ENCODE measurements at regions not wholly inside any gene's neighbourhood (a gene's known extent, or its start where the extent isn't known, plus 50 kb on each side); places are given as distances from the start of the nearest gene placed in this dataset.

- no peak for DNase-seq
Observed at GRCh38 chr9:111193095-111193494, 136.9 kb downstream of the OR2K2 start.

- DNase-seq: no peak
Observed at GRCh38 chr9:111192650-111193049, 137.4 kb downstream of the OR2K2 start.

- DNase-seq: no peak
Observed at GRCh38 chr9:111190347-111190746, 139.7 kb downstream of the OR2K2 start.

GRCh38 chr9:111187376-111187775 is 142.6 kb downstream of the OR2K2 start:
- no peak for DNase-seq

GRCh38 chr9:111186021-111186530 is 143.9 kb downstream of the OR2K2 start:
- DNase-seq: no peak

- DNase-seq: no peak
Observed at GRCh38 chr9:111180811-111181210, 142.5 kb upstream of the LPAR1 start.

- DNase-seq: no peak
Observed at GRCh38 chr9:111179577-111179976, 141.3 kb upstream of the LPAR1 start.

GRCh38 chr9:111178331-111179055 is 140.2 kb upstream of the LPAR1 start:
- DNase-seq: peak; percentile 62

- no peak for DNase-seq
Observed at GRCh38 chr9:111176511-111176910, 138.2 kb upstream of the LPAR1 start.

GRCh38 chr9:111175350-111175749 is 137.1 kb upstream of the LPAR1 start:
- DNase-seq: no peak

- DNase-seq: no peak
Observed at GRCh38 chr9:111167341-111167740, 129.1 kb upstream of the LPAR1 start.

- no peak for DNase-seq
Observed at GRCh38 chr9:111163716-111164389, 125.6 kb upstream of the LPAR1 start.

GRCh38 chr9:111162026-111162425 is 123.8 kb upstream of the LPAR1 start:
- no peak for DNase-seq

GRCh38 chr9:111161015-111161415 is 122.7 kb upstream of the LPAR1 start:
- DNase-seq: no peak

GRCh38 chr9:111158999-111159398 is 120.7 kb upstream of the LPAR1 start:
- DNase-seq: no peak

- no peak for DNase-seq
Observed at GRCh38 chr9:111158363-111158762, 120.1 kb upstream of the LPAR1 start.

GRCh38 chr9:111154081-111154562 is 115.9 kb upstream of the LPAR1 start:
- no peak for DNase-seq

GRCh38 chr9:111152614-111153406 is 114.5 kb upstream of the LPAR1 start:
- no peak for DNase-seq

- no peak for DNase-seq
Observed at GRCh38 chr9:111151537-111151936, 113.3 kb upstream of the LPAR1 start.

GRCh38 chr9:111150181-111150580 is 111.9 kb upstream of the LPAR1 start:
- DNase-seq: no peak

GRCh38 chr9:111149018-111149759 is 110.9 kb upstream of the LPAR1 start:
- DNase-seq: no peak
